Progenitor cell of endocrine pancreas (in vitro differentiated cells): ENCODE measurements at regions not wholly inside any gene's neighbourhood (a gene's known extent, or its start where the extent isn't known, plus 50 kb on each side); places are given as distances from the start of the nearest gene placed in this dataset.

ENCODE experiments used
- DNase-seq: peaks from one replicate; pipeline ENCODE4 v3.0.0; 2021; ENCODE audit warnings: low spot score; ENCODE audit not compliant: unreplicated experiment
- H3K27ac Mint-ChIP-seq: 2 replicates; pipeline ENCODE4 v1.8.0; 2021; ENCODE audit warnings: mild to moderate bottlenecking, moderate library complexity, mixed read lengths
- H3K27me3 Mint-ChIP-seq: 2 replicates; pipeline ENCODE4 v1.8.0; 2021; ENCODE audit warnings: mixed read lengths
- H3K36me3 Mint-ChIP-seq: 2 replicates; pipeline ENCODE4 v1.8.0; 2022; ENCODE audit warnings: mixed read lengths; ENCODE audit not compliant: insufficient read depth
- H3K4me1 Mint-ChIP-seq: 2 replicates; pipeline ENCODE4 v1.8.0; 2021; ENCODE audit warnings: low read depth, mixed read lengths
- H3K4me3 Mint-ChIP-seq: 2 replicates; pipeline ENCODE4 v1.8.0; 2021; ENCODE audit warnings: low read depth, mild to moderate bottlenecking, moderate library complexity, mixed read lengths
- H3K9me3 Mint-ChIP-seq: 2 replicates; pipeline ENCODE4 v1.8.0; 2021; ENCODE audit warnings: low read depth, mixed read lengths
- CTCF ChIP-seq: fragments of 200-600 bp; sonication (generic); IDR thresholded peaks from one replicate; pipeline ENCODE4 v1.5.0; 2021; ENCODE audit warnings: antibody characterized with exemption, mild to moderate bottlenecking; ENCODE audit not compliant: unreplicated experiment

GRCh38 chr4:112800001-112800400, 163.1 kb downstream of the LARP7 start:
- H3K4me1 Mint-ChIP-seq = peaks cover 1% of the 10 kb centered on the region
- no peak for TF ChIP-seq CTCF
- H3K27me3 Mint-ChIP-seq = no peaks in the 10 kb centered on the region
- H3K27ac Mint-ChIP-seq = no peak overlapping the region
- DNase-seq = no peak
- H3K9me3 Mint-ChIP-seq = no peaks in the 10 kb centered on the region
- H3K4me3 Mint-ChIP-seq = no peak overlapping the region
- H3K36me3 Mint-ChIP-seq = no peaks in the 10 kb centered on the region

- no peak for TF ChIP-seq CTCF
- Mint-ChIP-seq H3K27ac (no peak overlapping the region), H3K4me3 (no peak overlapping the region), H3K9me3 (no peaks in the 10 kb centered on the region), H3K36me3 (no peaks in the 10 kb centered on the region), H3K4me1 (no peaks in the 10 kb centered on the region), H3K27me3 (no peaks in the 10 kb centered on the region)
- no peak for DNase-seq
These were observed 164.4 kb downstream of the LARP7 start for GRCh38 chr4:112801341-112801740.

- Mint-ChIP-seq H3K27me3 (no peaks in the 10 kb centered on the region), H3K9me3 (no peaks in the 10 kb centered on the region), H3K36me3 (no peaks in the 10 kb centered on the region), H3K4me3 (no peak overlapping the region), H3K27ac (no peak overlapping the region), H3K4me1 (no peaks in the 10 kb centered on the region)
- no peak for DNase-seq
- TF ChIP-seq CTCF = no peak
These were observed 165.8 kb downstream of the LARP7 start for GRCh38 chr4:112802780-112803179.

- DNase-seq = no peak
- Mint-ChIP-seq H3K27ac (no peak overlapping the region), H3K4me3 (no peak overlapping the region), H3K36me3 (no peaks in the 10 kb centered on the region), H3K4me1 (no peaks in the 10 kb centered on the region), H3K9me3 (no peaks in the 10 kb centered on the region), H3K27me3 (no peaks in the 10 kb centered on the region)
- TF ChIP-seq CTCF = no peak
These were observed 170.1 kb downstream of the LARP7 start for GRCh38 chr4:112807083-112807482.

GRCh38 chr4:112808001-112808400, 171.1 kb downstream of the LARP7 start:
- Mint-ChIP-seq H3K4me1 (no peaks in the 10 kb centered on the region), H3K36me3 (no peaks in the 10 kb centered on the region), H3K27ac (no peak overlapping the region), H3K4me3 (no peak overlapping the region), H3K27me3 (no peaks in the 10 kb centered on the region), H3K9me3 (no peaks in the 10 kb centered on the region)
- TF ChIP-seq CTCF = no peak
- DNase-seq = no peak

GRCh38 chr4:112813790-112814189, 176.8 kb downstream of the LARP7 start:
- Mint-ChIP-seq H3K9me3 (no peaks in the 10 kb centered on the region), H3K4me1 (peaks cover 9% of the 10 kb centered on the region), H3K27ac (no peak overlapping the region), H3K4me3 (no peak overlapping the region), H3K27me3 (peaks cover 9% of the 10 kb centered on the region), H3K36me3 (no peaks in the 10 kb centered on the region)
- DNase-seq = no peak
- TF ChIP-seq CTCF = no peak
